Fibroblast of skin of right quadriceps (primary cell): ENCODE measurements at regions not wholly inside any gene's neighbourhood (a gene's known extent, or its start where the extent isn't known, plus 50 kb on each side); places are given as distances from the start of the nearest gene placed in this dataset.
"Not testable (repeated sequence)": the region's sequence is repeated elsewhere in the genome, so short reads cannot be mapped to it uniquely, and the experiment has no call there.

Experiments used
- DNase-seq: peaks from one replicate; pipeline ENCODE4 v3.0.0-alpha.2; 2013

DNA sequence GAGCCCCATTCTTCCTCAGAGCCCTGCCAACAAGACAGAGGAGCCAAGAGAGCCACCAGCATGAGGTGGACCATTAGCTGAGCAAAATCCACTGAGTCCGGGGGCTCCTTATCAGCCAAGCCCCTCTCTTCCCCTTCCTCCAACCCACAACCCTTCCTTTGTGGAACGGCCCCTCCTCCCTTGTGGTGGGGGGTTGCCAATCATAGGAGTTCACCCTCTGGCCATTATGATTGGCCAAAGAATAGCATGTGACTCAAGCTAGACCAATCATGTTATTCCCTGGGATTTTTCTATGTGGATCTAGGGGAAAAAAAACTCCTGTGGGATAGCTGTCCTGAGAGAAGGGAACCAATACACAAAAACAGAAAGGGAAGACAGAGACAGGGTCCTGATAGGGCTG is 120.5 kb downstream of the C16orf95 start:
- DNase-seq = no peak

DNA sequence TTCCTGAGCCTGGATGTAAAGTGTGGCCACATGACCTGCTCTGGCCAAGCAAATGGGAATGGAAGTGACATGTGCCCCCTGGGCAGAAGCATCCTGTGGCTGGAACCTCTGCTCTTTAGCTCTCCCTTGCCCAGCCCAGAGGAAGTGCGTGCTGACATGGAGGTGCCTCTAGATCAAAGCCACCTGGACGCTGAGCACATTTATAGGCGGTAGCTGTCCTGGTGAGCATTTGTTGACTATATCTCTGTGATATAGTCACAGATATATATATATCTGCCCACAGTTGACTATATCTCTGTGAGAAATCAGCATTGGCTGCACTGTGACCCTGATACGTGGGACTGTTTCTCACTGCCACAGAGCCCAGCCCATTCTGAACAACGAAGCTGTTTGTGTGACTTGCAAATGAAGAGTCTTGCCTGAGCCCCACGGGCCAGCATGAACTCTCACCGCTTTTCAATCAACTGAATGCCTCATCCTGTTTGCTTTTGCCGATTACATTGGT is 118.8 kb downstream of the C16orf95 start:
- DNase-seq = no peak

DNA sequence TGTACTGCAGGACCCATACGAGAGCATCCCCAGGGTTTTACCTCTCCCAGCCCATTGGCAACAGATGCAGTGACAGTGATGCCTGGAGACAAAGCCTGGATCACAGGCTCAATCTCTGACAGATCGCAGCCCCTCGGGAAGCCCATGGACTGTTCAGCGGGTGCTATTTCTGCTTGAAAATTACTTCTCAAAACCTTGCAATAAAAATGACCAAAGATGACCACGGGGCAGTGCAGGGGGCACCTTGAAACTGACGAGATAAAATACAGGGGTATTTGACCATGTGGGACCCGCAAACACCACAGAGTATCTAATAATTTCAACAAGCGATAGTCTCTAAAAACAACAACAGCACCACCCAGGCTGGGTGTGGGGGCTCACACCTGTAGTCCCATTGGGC is 118.3 kb downstream of the C16orf95 start:
- DNase-seq = no peak

DNA sequence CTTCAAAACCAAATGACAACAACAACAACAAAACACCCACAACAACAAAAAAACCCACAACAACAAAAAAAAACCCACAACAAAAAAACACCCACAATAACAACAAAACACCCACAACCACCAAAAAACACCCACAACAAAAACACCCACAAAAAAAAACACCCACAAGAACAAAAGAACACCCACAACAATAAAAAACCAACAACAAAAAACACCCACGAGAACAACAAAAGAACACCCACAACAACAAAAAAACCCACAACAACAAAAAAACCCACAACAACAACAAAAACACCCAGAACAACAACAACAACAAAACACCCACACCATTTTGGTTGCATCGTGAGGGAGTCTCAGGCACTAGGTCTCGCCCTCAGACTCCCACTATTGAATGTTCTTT is 117.8 kb downstream of the C16orf95 start:
- no peak for DNase-seq

DNA sequence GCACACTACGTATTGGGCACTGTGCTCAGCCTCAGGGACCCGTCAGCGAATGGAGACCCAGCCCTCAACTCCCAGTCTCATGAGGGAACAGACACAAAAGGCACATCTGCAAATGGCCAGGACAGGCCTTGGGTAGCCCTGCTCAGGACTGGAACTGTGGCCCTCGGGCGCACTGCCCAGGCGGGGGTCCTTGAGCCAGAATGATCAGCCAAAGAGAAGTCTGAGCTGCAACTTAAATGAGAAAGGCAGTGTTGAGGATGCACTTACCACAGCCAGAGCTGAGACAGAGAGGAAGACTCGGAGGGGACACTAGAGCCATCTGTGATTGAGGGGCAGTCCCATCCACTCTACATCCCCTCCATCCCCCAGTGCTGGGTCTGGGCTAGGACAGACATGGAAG is 117.3 kb downstream of the C16orf95 start:
- DNase-seq = no peak

DNA sequence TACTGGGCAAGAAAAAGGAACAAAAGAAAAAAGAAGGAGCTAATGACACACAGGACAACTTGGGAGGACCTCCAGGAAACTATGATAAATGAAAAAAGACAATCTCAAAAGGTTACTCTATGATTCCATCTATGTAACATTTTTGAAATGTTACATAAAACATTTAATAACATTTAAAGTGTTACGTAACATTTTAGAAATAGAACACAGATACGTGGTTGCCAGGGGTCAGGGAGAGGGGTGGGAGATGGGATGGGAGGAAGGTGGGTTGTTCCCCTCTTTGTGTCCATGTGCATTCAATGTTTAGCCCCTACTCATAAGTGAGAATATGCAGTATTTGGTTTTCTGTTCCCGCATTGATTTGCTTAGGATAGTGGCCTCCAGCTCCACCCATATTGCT is 116.6 kb downstream of the C16orf95 start:
- DNase-seq = no peak

DNA sequence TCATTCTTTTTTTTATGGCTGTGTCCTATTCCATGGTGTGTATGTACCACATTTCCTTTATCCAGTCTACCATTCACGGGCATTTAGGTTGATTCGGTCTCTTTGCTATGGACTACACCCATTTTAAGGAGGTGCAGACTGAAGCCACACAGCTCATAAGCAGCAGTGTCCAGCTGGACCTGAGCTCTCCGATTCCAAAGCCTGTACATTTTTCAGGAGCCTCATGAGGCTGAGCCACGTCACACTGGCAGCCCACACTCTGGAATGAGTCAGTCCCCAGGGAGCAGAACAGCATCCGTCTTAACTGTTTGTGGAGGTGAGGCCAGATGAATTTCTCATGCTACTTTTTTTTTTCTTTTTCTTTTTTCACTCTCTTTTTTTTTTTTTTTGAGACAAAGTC is 116.1 kb downstream of the C16orf95 start:
- DNase-seq = peak; percentile 100

DNA sequence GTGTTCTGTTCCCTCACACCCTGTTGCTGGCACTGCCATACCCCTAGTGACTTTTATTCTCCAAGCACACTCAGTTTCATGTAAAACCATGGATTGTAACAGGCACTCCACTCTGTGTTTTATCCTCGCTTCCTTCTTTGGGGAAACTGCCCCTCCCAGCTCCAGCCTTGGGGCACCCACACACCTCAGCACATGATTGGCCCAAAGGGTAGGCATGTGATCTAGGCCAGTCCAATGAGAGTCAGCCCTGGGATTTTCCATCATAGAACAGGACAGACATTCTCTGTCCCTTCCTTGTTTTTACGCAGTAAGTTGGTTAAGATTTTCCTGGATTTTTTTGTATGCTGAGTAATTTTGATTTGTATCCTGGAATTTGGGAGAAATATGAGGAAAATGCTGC is 115.4 kb downstream of the C16orf95 start:
- no peak for DNase-seq

DNA sequence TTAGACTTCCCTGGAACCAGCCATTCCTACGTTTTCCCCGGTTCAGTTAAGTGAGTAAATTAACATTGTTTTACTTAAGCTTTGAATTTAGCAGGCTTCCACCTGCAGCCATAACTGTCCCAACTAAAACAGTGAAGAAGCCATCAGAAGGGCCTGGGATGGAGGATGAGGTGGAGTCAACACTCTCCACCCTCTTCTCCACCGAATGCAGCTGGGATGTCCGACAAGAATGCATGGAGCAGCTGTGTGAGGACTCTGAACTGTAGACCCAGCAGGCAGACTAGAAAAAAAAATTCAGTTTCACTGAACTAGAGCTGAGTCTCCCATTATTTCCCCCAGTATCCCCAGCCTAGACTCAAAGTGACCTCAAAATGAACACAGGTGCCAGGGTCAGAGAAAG is 114.8 kb downstream of the C16orf95 start:
- peak; percentile 68 for DNase-seq

DNA sequence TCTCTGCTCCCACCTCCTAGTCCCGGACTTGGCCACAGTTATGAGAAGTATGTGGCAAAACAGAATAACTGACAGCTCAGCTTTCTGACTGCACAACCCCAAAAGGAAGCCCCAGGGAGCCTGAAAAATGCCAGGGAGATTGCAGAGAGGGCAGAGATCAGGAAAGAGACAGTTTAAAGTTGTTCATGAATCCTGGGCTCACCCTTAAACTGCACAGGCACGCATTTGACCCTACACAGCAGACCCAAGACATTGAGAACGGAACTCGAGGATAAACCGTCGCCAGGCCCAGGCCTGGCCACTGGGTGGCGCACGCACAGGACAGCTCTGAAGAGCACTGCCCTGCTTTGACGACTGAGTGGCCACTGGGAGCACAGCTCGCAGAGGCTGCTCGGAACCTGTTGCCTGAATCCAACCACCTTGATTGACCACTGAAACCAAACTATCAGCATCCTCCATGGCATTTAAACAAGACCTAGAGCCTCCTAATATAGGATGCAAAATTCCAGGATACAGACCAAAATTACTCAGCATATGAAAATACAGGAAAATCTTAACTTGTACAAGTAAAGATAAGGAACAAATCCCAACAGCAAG is 114.0 kb downstream of the C16orf95 start:
- peak; percentile 90 for DNase-seq

DNA sequence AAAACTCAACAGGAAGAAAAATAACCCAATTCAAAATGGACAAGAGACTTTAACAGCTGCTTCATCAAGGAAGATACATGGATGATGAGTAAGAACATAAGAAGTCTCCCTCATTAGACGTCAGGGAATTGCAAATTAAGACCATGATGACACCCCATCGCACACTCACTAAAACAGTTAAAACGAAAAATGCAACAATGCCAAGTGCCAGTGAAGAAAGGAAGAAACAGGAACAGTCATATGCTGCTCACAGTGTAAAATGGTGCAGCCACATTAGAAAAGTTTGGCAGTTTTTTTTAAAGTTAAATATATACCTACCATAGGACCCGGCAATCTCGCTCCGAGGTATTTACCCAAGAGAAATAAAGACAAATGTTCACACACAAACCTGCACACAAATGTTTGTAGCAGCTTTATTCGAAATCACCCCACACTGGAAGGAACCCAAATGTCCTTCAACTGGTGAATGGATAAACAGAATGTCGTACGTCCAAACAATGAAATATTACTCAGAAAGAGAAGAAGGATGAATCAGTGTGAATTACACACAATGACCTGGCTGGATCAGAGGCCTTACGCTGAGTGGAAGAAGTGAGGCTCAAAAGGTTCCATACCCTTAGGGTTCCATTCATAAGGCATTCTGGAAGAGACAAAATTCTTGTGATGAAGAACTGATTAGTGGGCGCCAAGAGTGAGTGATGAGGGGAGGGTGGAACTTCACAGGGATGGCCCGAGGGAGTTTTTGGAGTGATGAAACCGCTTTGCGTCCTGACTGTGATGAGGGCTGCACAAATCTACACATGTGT is 110.3 kb downstream of the C16orf95 start:
- DNase-seq = peak; percentile 84

DNA sequence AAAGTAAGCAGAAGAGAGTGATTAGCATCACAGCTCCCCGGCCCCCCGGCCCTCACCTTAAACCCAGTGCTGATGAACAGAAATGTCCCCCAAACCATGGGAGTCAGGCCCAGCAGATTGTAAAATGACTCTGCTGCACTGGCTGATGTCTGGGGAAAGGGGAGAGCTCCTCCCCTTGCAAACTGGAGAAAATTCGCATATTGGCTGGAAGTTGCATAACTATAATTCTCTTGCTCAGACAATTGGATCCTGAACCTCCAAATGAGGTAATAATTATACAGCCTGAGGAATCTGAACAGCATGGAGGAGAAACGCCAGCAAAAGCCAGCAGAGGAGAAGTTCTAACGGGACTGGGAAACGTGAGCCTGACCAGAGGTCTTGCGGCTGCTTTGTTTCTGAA is 109.7 kb downstream of the C16orf95 start:
- peak; percentile 88 for DNase-seq

DNA sequence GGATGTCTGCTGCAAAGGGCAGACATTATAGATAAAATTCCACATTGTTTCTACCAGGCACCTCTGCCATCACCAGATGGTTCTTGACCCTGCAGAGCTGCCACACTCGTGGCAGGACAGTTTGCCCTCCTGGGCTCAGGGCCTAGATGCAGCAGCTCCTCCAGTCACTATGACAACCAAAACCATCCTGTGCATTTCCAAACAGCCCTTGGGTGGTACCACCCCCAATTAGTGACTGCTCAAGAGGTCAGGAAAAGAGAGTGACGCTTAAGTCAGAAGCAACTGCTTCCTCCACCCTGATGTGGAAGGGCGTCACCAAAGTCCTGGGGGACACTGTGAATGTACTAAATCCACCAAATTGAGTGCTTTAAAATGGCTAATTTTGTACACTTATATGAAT is 109.2 kb downstream of the C16orf95 start:
- no peak for DNase-seq

DNA sequence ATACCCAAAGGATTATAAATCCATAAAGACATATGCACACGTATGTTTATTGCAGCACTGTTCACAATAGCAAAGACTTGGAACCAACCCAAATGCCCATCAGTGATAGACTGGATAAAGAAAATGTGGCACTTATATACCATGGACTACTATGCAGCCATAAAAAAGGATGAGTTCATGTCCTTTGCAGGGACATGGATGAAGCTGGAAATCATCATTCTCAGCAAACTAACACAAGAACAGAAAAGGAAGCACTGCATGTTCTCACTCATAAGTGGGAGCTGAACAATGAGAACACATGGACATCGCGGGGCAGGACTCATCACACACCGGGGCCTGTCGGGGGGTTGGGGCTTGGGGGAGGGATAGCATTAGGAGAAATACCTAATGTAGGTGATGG is 108.2 kb downstream of the C16orf95 start:
- not testable (repeated sequence) for DNase-seq

DNA sequence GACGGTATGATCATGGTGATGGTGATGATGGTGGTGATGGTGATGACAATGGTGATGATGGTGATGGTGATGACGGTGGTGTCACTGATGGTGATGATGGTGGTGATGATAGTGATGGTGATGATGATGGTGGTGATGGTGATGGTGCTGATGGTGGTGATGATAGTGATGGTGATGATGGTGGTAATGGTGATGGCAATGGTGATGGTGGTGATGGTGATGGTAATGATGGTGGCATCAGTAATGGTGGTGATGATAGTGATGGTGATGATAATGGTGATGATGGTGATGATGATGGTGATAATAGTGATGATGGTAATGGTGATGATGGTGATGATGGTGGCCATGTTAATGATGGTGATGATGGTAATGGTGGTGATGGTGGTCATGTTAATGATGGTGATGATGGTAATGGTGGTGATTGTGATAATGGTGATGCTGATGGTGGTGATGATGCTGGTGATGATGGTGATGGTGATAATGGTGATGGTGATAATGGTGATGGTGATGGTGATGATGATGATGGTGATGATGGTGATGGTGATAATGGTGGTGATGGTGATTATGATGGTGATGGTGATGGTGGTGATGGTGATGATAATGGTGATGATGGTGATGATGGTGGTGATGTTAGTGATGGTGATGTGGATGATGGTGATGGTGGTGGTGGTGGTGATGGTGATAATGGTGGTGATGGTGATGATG is 107.2 kb downstream of the C16orf95 start:
- no peak for DNase-seq

DNA sequence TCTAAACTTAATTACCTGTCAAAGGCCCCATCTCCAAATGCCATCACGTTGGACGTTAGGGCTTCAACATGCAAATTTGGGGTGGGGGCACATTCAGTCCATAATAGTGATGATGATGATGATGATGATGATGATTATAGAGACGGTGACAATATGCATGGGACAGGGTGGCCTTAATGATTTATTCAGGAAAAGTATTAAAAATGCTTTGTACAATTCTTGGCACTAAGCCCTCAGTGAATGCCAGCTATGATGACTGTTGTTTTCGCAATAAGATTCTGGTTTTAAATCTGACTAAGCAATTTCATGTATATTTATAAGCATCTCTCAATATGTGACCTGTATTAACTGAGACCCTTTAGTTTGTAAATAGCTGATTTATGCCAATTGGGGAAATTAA is 106.3 kb downstream of the C16orf95 start:
- DNase-seq = peak; percentile 68

DNA sequence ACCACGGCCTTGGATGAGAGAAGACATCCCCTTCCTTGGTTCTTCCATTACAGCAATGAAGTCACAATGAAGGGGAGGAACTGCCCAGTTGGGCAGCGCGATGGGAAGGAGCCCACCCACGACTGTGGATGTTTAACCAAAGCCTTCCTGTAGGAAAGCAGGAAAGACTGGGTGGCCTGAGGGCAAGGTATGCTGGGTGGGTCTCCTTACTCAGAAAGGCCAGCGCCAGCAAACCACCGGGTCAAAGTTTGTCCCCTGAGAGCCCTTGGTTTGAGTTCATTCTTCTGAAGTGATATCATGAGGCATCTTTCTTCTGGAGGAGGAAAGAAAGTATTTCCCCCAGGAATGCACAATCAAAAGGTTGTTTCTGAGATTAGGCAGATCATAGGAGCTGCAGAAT is 105.2 kb downstream of the C16orf95 start:
- peak; percentile 75 for DNase-seq

DNA sequence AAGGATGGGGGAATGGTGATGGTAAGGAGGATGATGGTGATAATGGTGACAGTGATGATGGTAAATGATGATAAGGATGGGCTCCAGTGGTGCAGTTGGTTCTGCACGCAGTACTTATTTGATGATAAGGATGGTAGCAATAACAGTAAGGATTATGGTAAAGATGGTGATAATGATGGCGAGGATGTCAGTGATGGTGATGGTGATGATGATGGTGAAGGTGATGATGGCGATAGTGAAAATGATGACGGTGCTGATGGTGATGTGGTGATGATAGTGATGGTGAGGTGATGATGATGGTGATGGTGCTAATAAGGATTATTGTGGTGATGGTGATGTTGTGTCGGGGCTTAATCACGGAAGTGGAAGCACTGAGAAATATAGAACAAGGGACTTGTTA is 103.7 kb downstream of the C16orf95 start:
- DNase-seq = no peak

DNA sequence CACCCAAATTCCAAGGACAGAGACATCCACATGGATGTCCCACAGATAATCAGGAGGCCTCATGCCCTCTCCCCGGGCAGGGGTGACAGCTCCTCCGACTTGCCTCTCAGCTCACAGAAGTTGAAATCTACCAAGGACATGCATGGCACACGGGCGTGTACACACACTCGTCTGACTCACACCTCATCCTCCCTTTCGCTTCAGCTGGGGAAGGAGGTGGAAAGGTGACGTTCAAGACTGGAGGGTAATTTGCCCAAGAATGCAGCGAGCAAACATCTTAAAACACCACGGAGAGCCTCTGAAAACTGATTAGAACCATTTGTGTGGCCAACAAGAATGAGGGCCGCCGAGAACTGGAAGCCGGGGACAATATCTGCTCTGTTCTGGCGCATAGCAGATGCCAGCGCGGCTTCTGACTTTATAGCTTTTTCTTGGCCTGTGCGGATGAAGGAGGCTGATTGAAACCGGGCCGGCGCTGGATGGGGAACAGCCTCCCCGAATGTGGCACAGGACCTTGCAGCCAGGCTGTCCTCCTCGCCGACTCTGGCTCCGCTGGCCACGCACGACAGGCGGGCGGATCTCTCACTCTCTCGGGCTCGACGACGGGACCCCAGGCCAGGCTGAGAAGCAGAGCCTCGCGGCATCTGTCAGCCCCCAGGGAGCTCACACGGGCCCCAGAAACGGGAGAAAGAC is 100.9 kb downstream of the C16orf95 start:
- peak; percentile 28 for DNase-seq

DNA sequence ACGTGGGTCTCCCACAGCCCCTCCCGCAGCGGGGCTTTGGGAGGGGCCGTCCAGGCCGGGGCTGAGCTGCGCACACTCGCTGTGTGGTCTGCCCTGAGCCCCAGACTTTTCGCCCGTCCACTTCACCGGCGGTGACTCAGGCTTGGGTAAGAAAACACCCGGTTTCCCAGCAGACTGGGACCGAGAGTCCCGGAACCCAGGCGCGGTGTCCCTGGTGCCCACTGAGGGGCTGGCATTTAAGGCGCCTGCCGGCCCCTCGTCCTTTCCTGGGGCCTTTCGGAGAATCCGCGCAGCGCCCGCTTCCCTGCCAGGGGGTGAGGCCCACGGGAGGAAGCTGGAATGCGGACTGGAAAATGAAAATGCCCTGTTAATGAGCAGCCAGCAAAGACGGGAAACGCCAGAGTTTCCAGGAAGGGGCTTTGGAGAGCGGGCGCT is 100.3 kb downstream of the C16orf95 start:
- peak; percentile 21 for DNase-seq

DNA sequence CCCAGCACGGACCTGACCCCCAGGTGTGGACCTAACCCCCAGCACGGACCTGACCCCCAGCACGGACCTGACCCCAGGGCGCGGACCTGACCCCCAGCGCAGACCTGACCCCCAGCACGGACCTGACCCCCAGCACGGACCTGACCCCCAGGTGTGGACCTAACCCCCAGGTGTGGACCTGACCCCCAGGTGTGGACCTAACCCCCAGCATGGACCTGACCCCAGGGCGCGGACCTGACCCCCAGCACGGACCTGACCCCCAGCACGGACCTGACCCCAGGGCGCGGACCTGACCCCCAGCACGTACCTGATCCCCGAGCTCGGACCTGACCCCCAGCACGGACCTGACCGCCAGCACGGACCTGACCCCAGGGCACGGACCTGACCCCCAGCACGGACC is 99.4 kb downstream of the C16orf95 start:
- DNase-seq = not testable (repeated sequence)

DNA sequence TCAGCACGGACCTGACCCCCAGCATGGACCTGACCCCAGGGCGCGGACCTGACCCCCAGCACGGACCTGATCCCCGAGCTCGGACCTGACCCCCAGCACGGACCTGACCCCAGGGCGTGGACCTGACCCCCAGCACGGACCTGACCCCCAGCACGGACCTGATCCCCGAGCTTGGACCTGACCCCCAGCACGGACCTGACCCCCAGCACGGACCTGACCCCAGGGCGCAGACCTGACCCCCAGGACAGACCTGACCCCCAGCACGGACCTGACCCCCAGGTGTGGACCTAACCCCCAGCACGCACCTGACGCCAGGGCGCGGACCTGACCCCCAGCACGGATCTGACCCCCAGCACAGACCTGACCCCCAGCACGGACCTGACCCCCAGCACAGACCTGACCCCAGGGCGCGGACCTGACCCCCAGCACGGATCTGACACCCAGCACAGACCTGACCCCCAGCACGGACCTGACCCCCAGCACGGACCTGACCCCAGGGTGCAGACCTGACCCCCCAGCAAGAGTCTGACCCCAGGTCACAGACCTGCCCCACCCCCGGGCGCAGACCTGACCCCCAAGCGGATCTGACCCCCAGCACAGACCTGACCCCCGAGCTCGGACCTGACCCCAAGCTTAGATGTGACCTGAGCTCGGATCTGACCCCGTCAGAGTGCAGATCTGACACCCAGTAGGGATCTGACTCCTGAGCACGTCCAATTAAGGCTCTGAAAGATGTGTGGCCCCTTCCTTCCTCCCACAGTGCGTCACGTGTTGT is 98.7 kb downstream of the C16orf95 start:
- DNase-seq = no peak
